ENCODE measurements at regions not wholly inside any gene's neighbourhood (a gene's known extent, or its start where the extent isn't known, plus 50 kb on each side); places are given as distances from the start of the nearest gene placed in this dataset.

DNA sequence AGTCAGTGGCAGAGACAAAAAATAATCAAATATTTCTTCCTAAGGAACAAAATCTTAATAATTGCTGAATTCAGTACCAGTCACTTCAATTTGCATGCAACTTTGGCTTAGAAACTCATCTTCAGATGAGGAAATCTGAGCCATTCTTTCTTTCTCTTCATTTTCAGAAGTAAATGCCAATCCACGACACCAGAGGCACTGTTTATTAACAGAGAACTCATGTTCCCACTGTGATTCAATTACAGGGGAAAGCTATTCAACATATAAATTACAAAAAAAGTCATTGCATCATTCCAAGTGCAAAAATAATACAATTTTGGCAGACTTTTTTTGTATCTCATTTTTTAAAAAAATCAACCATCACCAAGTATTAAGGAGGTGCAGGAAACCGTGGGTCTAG lies 816.1 kb upstream of the TMEM132C start:
- Histone ChIP-seq H3K27me3 (ENCODE audit: control insufficient read depth in 2 of 2, insufficient read depth in 2 of 2, low read length in 2 of 2) (no peaks in the 10 kb centered on the region), H3K36me3 (ENCODE audit: control insufficient read depth in 2 of 2, insufficient read depth in 2 of 2, low read length in 2 of 2) (no peaks in the 10 kb centered on the region), H3K9me3 (ENCODE audit: control insufficient read depth in 2 of 2, low read length in 2 of 2) (no peaks in the 10 kb centered on the region), H3K27ac (ENCODE audit: low read depth in 2 of 2, low read length in 2 of 2) (no peak overlapping the region), H3K4me3 (ENCODE audit: low read length in 2 of 2) (no peak overlapping the region), H3K9ac (ENCODE audit: low read depth in 1 of 2, low read length in 2 of 2) (no peak overlapping the region), H3K4me1 (ENCODE audit: control insufficient read depth in 2 of 2, insufficient read depth in 2 of 2, low read length in 2 of 2) (no peaks in the 10 kb centered on the region)

DNA sequence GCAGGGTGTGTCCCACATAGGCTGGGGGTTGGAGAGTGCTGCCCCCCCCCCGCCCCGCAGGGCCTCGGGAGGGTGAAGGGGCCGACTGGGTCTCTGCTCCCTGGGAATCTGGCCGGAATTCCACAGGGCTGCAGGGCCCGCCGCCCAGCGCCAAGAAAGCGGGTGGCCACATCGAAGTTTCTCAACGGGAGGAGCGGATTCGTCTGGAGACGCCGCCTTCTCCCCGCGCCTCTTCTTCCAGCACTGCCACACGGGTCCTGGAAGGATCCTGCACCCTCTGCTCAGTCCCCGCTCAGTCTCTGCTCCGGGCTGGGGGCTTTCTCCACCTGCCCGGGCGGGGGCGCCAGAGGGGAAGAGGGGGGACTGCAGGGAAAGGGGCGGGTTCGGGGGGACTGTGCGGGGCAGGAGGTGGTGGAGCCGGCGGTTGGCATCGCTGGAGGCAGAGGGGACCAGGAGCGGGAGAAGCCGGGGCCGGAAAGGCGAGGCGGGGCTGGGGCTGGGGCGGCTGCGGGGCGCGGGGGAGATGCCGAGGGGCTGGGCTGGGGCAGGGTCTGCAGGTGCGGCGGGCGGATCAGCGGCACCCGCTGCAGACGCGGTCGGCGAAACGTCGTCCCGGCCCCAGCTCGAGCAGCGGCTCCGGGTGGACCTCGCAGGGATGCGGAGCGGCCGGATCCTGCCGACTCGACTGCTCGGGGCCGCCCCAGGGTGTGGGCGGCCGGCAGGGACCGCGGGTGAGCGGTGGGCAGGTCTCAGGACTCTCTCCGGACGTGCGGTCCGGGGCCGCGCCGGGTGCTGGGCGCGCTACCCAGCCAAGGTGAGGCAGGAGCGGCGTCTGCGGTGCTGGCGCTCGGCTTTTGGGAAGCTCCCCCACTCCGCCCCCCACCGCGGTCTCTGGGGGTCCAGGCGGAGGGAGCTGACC lies 811.4 kb upstream of the TMEM132C start:
- H3K9me3 ChIP-seq (ENCODE audit: control insufficient read depth in 2 of 2, low read length in 2 of 2) = no peaks in the 10 kb centered on the region
- no peaks in the 10 kb centered on the region for H3K4me1 ChIP-seq (ENCODE audit: control insufficient read depth in 2 of 2, insufficient read depth in 2 of 2, low read length in 2 of 2)
- no peaks in the 10 kb centered on the region for H3K27me3 ChIP-seq (ENCODE audit: control insufficient read depth in 2 of 2, insufficient read depth in 2 of 2, low read length in 2 of 2)
- no peak overlapping the region for H3K27ac ChIP-seq (ENCODE audit: low read depth in 2 of 2, low read length in 2 of 2)
- no peak overlapping the region for H3K9ac ChIP-seq (ENCODE audit: low read depth in 1 of 2, low read length in 2 of 2)
- H3K36me3 ChIP-seq (ENCODE audit: control insufficient read depth in 2 of 2, insufficient read depth in 2 of 2, low read length in 2 of 2) = no peaks in the 10 kb centered on the region
- H3K4me3 ChIP-seq (ENCODE audit: low read length in 2 of 2) = no peak overlapping the region

DNA sequence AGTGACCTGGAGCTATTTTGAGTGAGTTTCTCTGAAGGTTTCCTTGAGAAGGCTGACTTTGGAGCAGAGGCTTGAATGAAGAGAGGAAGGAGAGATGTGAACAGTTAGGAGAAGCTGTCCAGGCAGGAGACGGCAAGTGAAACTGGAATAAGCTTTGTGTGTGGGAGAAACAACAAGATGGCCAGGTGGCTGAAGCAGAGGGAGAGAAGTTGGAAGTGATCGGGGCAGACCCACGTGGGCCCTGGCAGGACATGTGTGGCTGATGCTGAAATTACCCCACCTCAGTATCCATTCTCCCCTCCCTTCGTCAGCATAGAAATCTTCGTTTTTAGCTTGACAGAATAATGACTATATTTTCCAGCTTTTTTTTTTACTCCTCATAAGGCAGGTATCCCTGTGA lies 809.2 kb upstream of the TMEM132C start:
- H3K27ac ChIP-seq (ENCODE audit: low read depth in 2 of 2, low read length in 2 of 2) = no peak overlapping the region
- H3K27me3 ChIP-seq (ENCODE audit: control insufficient read depth in 2 of 2, insufficient read depth in 2 of 2, low read length in 2 of 2) = no peaks in the 10 kb centered on the region
- H3K9ac ChIP-seq (ENCODE audit: low read depth in 1 of 2, low read length in 2 of 2) = no peak overlapping the region
- no peaks in the 10 kb centered on the region for H3K4me1 ChIP-seq (ENCODE audit: control insufficient read depth in 2 of 2, insufficient read depth in 2 of 2, low read length in 2 of 2)
- no peaks in the 10 kb centered on the region for H3K9me3 ChIP-seq (ENCODE audit: control insufficient read depth in 2 of 2, low read length in 2 of 2)
- no peak overlapping the region for H3K4me3 ChIP-seq (ENCODE audit: low read length in 2 of 2)
- H3K36me3 ChIP-seq (ENCODE audit: control insufficient read depth in 2 of 2, insufficient read depth in 2 of 2, low read length in 2 of 2) = no peaks in the 10 kb centered on the region

DNA sequence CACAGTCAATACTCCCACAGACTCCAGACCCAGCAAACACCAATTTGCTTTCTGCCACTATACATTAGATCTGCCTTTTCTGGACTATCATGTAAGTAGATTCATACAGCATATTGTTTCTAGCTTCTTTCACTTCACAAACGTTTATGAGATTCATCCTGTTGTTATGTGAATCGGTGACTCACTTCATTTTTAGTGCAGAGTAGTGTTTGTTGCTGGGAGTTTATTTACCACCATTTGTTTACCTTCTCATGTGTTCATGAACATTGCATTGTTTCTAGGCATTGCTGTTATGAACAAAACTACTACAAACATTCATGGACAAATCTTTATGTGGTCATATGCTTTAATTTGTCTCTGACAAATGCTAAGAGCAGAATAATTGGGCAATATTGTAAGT lies 807.8 kb upstream of the TMEM132C start:
- Histone ChIP-seq H3K4me3 (ENCODE audit: low read length in 2 of 2) (no peak overlapping the region), H3K36me3 (ENCODE audit: control insufficient read depth in 2 of 2, insufficient read depth in 2 of 2, low read length in 2 of 2) (no peaks in the 10 kb centered on the region), H3K27ac (ENCODE audit: low read depth in 2 of 2, low read length in 2 of 2) (no peak overlapping the region), H3K27me3 (ENCODE audit: control insufficient read depth in 2 of 2, insufficient read depth in 2 of 2, low read length in 2 of 2) (no peaks in the 10 kb centered on the region), H3K9me3 (ENCODE audit: control insufficient read depth in 2 of 2, low read length in 2 of 2) (no peaks in the 10 kb centered on the region), H3K9ac (ENCODE audit: low read depth in 1 of 2, low read length in 2 of 2) (no peak overlapping the region), H3K4me1 (ENCODE audit: control insufficient read depth in 2 of 2, insufficient read depth in 2 of 2, low read length in 2 of 2) (no peaks in the 10 kb centered on the region)

DNA sequence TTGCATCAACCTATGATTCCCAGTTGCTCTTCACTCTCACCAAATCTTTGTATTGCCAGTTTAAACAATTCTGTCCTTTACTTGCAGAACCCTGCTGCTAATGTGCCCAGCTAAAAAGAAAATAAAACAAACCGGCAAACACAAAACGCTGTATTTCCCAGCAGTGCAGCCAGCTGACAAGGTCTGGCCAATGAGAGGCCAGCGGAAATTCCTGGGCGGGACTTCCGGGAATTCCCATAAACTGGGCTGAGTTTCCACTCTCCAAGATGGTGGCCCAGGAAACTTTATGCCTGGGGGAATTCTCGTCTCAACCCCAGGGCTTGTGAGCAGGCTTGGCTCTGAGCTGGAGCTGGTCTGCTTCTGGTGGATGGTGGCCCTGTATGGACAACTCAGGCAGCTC lies 807.3 kb upstream of the TMEM132C start:
- Histone ChIP-seq H3K36me3 (ENCODE audit: control insufficient read depth in 2 of 2, insufficient read depth in 2 of 2, low read length in 2 of 2) (no peaks in the 10 kb centered on the region), H3K4me1 (ENCODE audit: control insufficient read depth in 2 of 2, insufficient read depth in 2 of 2, low read length in 2 of 2) (no peaks in the 10 kb centered on the region), H3K9me3 (ENCODE audit: control insufficient read depth in 2 of 2, low read length in 2 of 2) (no peaks in the 10 kb centered on the region), H3K27ac (ENCODE audit: low read depth in 2 of 2, low read length in 2 of 2) (no peak overlapping the region), H3K27me3 (ENCODE audit: control insufficient read depth in 2 of 2, insufficient read depth in 2 of 2, low read length in 2 of 2) (no peaks in the 10 kb centered on the region), H3K9ac (ENCODE audit: low read depth in 1 of 2, low read length in 2 of 2) (no peak overlapping the region), H3K4me3 (ENCODE audit: low read length in 2 of 2) (no peak overlapping the region)

DNA sequence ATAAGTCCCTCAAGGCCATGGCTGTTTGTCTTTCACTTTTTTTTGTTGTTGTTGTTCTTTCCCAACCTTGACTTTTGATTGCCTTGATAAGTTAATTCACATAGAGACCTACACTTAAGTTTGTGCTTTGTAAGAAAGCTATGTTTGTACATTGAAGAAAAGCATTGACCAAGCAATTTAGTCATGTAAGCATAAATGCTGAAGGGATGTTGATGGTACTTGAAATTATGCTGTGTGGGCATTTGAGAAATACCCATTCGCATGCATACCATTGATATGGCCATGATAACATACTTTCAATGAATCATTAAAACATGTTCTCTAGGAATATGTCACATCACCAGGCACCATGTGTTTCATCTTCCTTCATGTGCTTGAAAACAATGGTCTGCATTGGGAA lies 803.7 kb upstream of the TMEM132C start:
- Histone ChIP-seq H3K4me1 (ENCODE audit: control insufficient read depth in 2 of 2, insufficient read depth in 2 of 2, low read length in 2 of 2) (no peaks in the 10 kb centered on the region), H3K9ac (ENCODE audit: low read depth in 1 of 2, low read length in 2 of 2) (no peak overlapping the region), H3K27me3 (ENCODE audit: control insufficient read depth in 2 of 2, insufficient read depth in 2 of 2, low read length in 2 of 2) (no peaks in the 10 kb centered on the region), H3K36me3 (ENCODE audit: control insufficient read depth in 2 of 2, insufficient read depth in 2 of 2, low read length in 2 of 2) (no peaks in the 10 kb centered on the region), H3K4me3 (ENCODE audit: low read length in 2 of 2) (no peak overlapping the region), H3K9me3 (ENCODE audit: control insufficient read depth in 2 of 2, low read length in 2 of 2) (no peaks in the 10 kb centered on the region), H3K27ac (ENCODE audit: low read depth in 2 of 2, low read length in 2 of 2) (no peak overlapping the region)

DNA sequence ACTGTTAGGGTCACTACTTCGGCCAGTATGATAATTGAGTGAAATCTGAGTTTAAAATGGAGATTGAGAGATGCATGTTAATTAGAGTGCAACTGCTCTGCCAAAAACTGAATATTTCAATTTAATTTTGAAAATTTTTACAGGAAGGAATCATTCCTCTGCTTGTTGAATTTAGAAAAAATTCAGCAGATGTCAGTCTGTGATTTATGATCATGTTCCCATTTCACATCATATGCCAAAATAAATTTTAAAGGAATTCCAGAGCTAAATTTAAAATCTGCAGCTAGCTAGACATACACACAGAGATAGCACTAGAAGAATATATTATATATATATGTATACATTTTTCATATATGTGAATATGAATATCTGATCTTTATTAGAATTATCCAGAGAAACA lies 797.6 kb upstream of the TMEM132C start:
- Histone ChIP-seq H3K9me3 (ENCODE audit: control insufficient read depth in 2 of 2, low read length in 2 of 2) (no peaks in the 10 kb centered on the region), H3K4me3 (ENCODE audit: low read length in 2 of 2) (no peak overlapping the region), H3K27me3 (ENCODE audit: control insufficient read depth in 2 of 2, insufficient read depth in 2 of 2, low read length in 2 of 2) (no peaks in the 10 kb centered on the region), H3K36me3 (ENCODE audit: control insufficient read depth in 2 of 2, insufficient read depth in 2 of 2, low read length in 2 of 2) (no peaks in the 10 kb centered on the region), H3K27ac (ENCODE audit: low read depth in 2 of 2, low read length in 2 of 2) (no peak overlapping the region), H3K4me1 (ENCODE audit: control insufficient read depth in 2 of 2, insufficient read depth in 2 of 2, low read length in 2 of 2) (no peaks in the 10 kb centered on the region), H3K9ac (ENCODE audit: low read depth in 1 of 2, low read length in 2 of 2) (no peak overlapping the region)

DNA sequence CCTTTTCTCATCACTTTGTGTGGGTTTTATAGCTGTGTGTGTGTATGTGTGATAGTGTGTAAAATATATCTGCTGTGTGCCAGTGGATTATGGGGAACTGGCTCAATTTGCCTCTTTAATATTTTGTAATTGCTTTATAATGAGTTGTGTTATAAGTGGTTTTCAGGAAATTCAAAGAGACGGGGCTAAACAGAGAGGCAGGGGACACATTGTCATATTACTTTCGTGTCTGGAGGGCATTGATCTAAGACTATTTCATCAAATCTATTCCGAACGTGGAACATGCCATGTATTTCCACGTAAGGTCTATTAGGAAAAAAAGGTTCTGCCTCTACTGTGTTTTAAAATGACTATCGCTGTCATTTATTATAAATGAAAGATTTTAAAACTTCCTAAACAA lies 793.2 kb upstream of the TMEM132C start:
- Histone ChIP-seq H3K9ac (ENCODE audit: low read depth in 1 of 2, low read length in 2 of 2) (no peak overlapping the region), H3K27me3 (ENCODE audit: control insufficient read depth in 2 of 2, insufficient read depth in 2 of 2, low read length in 2 of 2) (no peaks in the 10 kb centered on the region), H3K27ac (ENCODE audit: low read depth in 2 of 2, low read length in 2 of 2) (no peak overlapping the region), H3K4me1 (ENCODE audit: control insufficient read depth in 2 of 2, insufficient read depth in 2 of 2, low read length in 2 of 2) (no peaks in the 10 kb centered on the region), H3K4me3 (ENCODE audit: low read length in 2 of 2) (no peak overlapping the region), H3K9me3 (ENCODE audit: control insufficient read depth in 2 of 2, low read length in 2 of 2) (no peaks in the 10 kb centered on the region), H3K36me3 (ENCODE audit: control insufficient read depth in 2 of 2, insufficient read depth in 2 of 2, low read length in 2 of 2) (no peaks in the 10 kb centered on the region)

DNA sequence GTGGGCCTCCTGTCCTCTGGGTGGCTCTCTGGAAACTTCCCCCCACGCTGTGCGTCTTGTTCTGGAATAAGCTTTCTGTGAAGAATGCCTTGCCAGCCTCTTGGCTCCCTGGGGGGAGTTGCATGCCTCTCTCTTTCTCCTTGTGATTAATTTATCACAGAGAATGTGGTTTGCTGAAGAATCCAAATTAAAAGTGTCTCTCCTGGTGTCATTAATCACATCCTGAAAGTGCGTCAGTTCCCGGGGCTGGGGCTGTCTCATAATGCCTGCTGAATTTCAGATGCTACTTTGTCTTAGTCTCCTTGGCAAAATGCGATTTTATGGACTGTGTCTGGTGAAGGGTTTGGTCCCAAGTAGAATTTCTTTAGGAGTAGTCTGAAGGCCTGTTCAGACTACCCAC lies 787.7 kb upstream of the TMEM132C start:
- Histone ChIP-seq H3K36me3 (ENCODE audit: control insufficient read depth in 2 of 2, insufficient read depth in 2 of 2, low read length in 2 of 2) (no peaks in the 10 kb centered on the region), H3K9ac (ENCODE audit: low read depth in 1 of 2, low read length in 2 of 2) (no peak overlapping the region), H3K4me1 (ENCODE audit: control insufficient read depth in 2 of 2, insufficient read depth in 2 of 2, low read length in 2 of 2) (no peaks in the 10 kb centered on the region), H3K27me3 (ENCODE audit: control insufficient read depth in 2 of 2, insufficient read depth in 2 of 2, low read length in 2 of 2) (no peaks in the 10 kb centered on the region), H3K27ac (ENCODE audit: low read depth in 2 of 2, low read length in 2 of 2) (no peak overlapping the region), H3K9me3 (ENCODE audit: control insufficient read depth in 2 of 2, low read length in 2 of 2) (no peaks in the 10 kb centered on the region), H3K4me3 (ENCODE audit: low read length in 2 of 2) (no peak overlapping the region)

DNA sequence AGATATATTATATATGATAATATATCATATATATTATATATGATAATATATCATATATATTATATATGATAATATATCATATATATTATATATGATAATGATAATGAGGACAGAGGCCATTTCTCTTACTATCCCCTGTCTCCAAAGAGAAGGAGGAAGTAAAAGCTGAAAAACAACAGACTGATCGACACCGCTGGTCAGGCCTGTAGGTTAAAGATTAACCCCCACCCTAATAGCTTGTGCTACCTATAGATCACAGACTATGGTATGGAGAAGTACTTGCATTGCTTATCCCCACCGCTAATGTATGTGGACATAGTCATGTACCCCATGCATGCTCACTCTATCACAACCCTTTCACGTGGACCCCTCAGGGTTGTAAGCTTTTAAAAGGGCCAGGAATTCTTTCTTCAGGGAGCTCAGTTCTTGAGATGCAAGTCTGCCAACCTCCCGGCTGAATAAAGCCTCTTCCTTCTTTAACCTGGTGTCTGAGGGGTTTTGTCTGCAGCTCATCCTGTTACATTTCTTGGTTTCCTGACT lies 786.1 kb upstream of the TMEM132C start:
- Histone ChIP-seq H3K4me3 (ENCODE audit: low read length in 2 of 2) (no peak overlapping the region), H3K9ac (ENCODE audit: low read depth in 1 of 2, low read length in 2 of 2) (no peak overlapping the region), H3K27me3 (ENCODE audit: control insufficient read depth in 2 of 2, insufficient read depth in 2 of 2, low read length in 2 of 2) (no peaks in the 10 kb centered on the region), H3K9me3 (ENCODE audit: control insufficient read depth in 2 of 2, low read length in 2 of 2) (no peaks in the 10 kb centered on the region), H3K36me3 (ENCODE audit: control insufficient read depth in 2 of 2, insufficient read depth in 2 of 2, low read length in 2 of 2) (no peaks in the 10 kb centered on the region), H3K4me1 (ENCODE audit: control insufficient read depth in 2 of 2, insufficient read depth in 2 of 2, low read length in 2 of 2) (no peaks in the 10 kb centered on the region), H3K27ac (ENCODE audit: low read depth in 2 of 2, low read length in 2 of 2) (no peak overlapping the region)
